HL-60 (cell line): ENCODE measurements at regions not wholly inside any gene's neighbourhood (a gene's known extent, or its start where the extent isn't known, plus 50 kb on each side); places are given as distances from the start of the nearest gene placed in this dataset.

Source experiments
- GABPA ChIP-seq: IDR thresholded peaks from 2 replicates; pipeline ENCODE4 v1.6.1; 2012; ENCODE audit warnings: low read depth
- POLR2AphosphoS5 ChIP-seq: IDR thresholded peaks from 2 replicates; pipeline ENCODE4 v1.6.1; 2012; ENCODE audit warnings: low read depth
- SPI1 ChIP-seq: IDR thresholded peaks from 2 replicates; pipeline ENCODE4 v1.6.1; 2012; ENCODE audit warnings: low read depth, mild to moderate bottlenecking, borderline replicate concordance
- TF ChIP-seq, protein P1 (sequence below): IDR thresholded peaks from one replicate; pipeline ENCODE4 v1.5.1; 2011; ENCODE audit warnings: low read length, control low read depth, inconsistent platforms; ENCODE audit not compliant: insufficient read depth
- TF ChIP-seq, protein P2 (sequence below): IDR thresholded peaks from 2 replicates; pipeline ENCODE4 v1.6.1; 2012; ENCODE audit warnings: low read depth; ENCODE audit not compliant: insufficient replicate concordance

DNA sequence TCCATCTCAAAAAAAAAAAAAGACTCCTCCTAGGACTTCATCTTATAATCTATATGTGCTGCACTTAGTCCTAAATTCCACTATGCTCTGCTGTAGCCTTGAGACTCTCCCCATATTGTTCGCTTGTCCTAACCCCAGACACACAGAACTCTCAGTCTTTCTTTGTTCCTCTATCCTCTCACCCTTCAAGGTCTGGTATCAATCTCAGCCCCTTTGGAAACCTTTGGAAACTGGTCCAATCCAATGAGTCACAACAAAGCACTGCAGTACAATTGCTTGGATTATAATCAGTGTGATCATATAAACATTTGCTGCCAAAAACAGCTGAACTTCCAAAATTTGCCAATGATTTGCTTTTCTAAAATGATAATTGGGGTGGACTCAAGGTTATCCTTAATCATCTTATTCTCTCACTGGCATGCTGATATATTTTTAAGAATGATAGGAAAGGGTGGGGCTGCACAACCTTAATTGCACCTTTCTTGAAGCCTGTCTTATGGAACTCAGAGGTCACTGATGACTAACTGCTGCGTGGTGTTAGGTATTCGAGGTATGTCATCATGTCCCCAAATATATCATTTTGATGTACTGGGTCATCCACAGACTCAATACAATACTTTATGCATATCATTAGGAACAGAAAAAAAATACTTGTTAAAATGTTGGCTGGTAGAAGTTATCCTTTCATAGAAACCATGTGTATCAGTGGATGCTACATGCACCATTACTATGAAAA, 756.7 kb downstream of the NR2F2 start:
- TF ChIP-seq, protein P1, sequence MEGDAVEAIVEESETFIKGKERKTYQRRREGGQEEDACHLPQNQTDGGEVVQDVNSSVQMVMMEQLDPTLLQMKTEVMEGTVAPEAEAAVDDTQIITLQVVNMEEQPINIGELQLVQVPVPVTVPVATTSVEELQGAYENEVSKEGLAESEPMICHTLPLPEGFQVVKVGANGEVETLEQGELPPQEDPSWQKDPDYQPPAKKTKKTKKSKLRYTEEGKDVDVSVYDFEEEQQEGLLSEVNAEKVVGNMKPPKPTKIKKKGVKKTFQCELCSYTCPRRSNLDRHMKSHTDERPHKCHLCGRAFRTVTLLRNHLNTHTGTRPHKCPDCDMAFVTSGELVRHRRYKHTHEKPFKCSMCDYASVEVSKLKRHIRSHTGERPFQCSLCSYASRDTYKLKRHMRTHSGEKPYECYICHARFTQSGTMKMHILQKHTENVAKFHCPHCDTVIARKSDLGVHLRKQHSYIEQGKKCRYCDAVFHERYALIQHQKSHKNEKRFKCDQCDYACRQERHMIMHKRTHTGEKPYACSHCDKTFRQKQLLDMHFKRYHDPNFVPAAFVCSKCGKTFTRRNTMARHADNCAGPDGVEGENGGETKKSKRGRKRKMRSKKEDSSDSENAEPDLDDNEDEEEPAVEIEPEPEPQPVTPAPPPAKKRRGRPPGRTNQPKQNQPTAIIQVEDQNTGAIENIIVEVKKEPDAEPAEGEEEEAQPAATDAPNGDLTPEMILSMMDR = no peak
- TF ChIP-seq GABPA (no peak), POLR2AphosphoS5 (no peak), SPI1 (no peak)
- TF ChIP-seq, protein P2, sequence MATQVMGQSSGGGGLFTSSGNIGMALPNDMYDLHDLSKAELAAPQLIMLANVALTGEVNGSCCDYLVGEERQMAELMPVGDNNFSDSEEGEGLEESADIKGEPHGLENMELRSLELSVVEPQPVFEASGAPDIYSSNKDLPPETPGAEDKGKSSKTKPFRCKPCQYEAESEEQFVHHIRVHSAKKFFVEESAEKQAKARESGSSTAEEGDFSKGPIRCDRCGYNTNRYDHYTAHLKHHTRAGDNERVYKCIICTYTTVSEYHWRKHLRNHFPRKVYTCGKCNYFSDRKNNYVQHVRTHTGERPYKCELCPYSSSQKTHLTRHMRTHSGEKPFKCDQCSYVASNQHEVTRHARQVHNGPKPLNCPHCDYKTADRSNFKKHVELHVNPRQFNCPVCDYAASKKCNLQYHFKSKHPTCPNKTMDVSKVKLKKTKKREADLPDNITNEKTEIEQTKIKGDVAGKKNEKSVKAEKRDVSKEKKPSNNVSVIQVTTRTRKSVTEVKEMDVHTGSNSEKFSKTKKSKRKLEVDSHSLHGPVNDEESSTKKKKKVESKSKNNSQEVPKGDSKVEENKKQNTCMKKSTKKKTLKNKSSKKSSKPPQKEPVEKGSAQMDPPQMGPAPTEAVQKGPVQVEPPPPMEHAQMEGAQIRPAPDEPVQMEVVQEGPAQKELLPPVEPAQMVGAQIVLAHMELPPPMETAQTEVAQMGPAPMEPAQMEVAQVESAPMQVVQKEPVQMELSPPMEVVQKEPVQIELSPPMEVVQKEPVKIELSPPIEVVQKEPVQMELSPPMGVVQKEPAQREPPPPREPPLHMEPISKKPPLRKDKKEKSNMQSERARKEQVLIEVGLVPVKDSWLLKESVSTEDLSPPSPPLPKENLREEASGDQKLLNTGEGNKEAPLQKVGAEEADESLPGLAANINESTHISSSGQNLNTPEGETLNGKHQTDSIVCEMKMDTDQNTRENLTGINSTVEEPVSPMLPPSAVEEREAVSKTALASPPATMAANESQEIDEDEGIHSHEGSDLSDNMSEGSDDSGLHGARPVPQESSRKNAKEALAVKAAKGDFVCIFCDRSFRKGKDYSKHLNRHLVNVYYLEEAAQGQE = no peak
